Neural progenitor cell (in vitro differentiated cells): ENCODE measurements at regions not wholly inside any gene's neighbourhood (a gene's known extent, or its start where the extent isn't known, plus 50 kb on each side); places are given as distances from the start of the nearest gene placed in this dataset.
A peak's percentile ranks its signal among the peaks of the same experiment; 100 is the strongest.

Experiments used
- DNase-seq: peaks from one replicate; pipeline ENCODE4 v3.0.0-alpha.2; 2016; ENCODE audit warnings: low spot score
- H2AFZ ChIP-seq: fragments of 200-600 bp; sonication (generic); replicated peaks from 2 replicates; pipeline ENCODE4 v1.6.1; 2016; ENCODE audit warnings: antibody characterized with exemption
- H3F3A ChIP-seq: fragments of 200-600 bp; sonication (generic); 2 replicates; pipeline ENCODE4 v1.6.1; 2016; ENCODE audit warnings: antibody characterized with exemption, low read depth
- H3K27ac ChIP-seq: fragments of 200-600 bp; sonication (generic); 2 replicates; pipeline ENCODE4 v1.5.1; 2016; ENCODE audit warnings: mild to moderate bottlenecking
- H3K27me3 ChIP-seq: fragments of 200-600 bp; sonication (generic); 2 replicates; pipeline ENCODE4 v1.6.1; 2016; ENCODE audit warnings: mild to moderate bottlenecking, moderate library complexity
- H3K36me3 ChIP-seq: fragments of 200-600 bp; sonication (generic); 2 replicates; pipeline ENCODE4 v1.5.1; 2016
- H3K4me1 ChIP-seq: fragments of 200-600 bp; sonication (generic); 2 replicates; pipeline ENCODE4 v1.6.1; 2016; ENCODE audit warnings: mixed run types
- H3K4me2 ChIP-seq: fragments of 200-600 bp; sonication (generic); 2 replicates; pipeline ENCODE4 v1.6.1; 2016
- H3K4me3 ChIP-seq: fragments of 200-600 bp; sonication (generic); 2 replicates; pipeline ENCODE4 v1.5.1; 2016
- H3K79me2 ChIP-seq: fragments of 200-600 bp; sonication (generic); 2 replicates; pipeline ENCODE4 v1.6.1; 2016; ENCODE audit warnings: low read depth
- H3K9ac ChIP-seq: fragments of 200-600 bp; sonication (generic); 2 replicates; pipeline ENCODE4 v1.6.1; 2016
- H3K9me3 ChIP-seq: fragments of 200-600 bp; sonication (generic); 2 replicates; pipeline ENCODE4 v1.5.1; 2016; ENCODE audit warnings: low read depth
- H4K20me1 ChIP-seq: fragments of 200-600 bp; sonication (generic); 2 replicates; pipeline ENCODE4 v1.6.1; 2016; ENCODE audit warnings: low read depth
- H3K27ac Mint-ChIP-seq: 3 replicates; pipeline ENCODE4 v1.8.0; 2021; ENCODE audit warnings: mixed read lengths
- H3K27me3 Mint-ChIP-seq: 2 replicates; pipeline ENCODE4 v1.8.0; 2022; ENCODE audit warnings: low read depth, mild to moderate bottlenecking, inconsistent platforms, moderate library complexity, mixed read lengths; ENCODE audit not compliant: insufficient read depth
- H3K36me3 Mint-ChIP-seq: 3 replicates; pipeline ENCODE4 v1.8.0; 2021; ENCODE audit warnings: mixed read lengths
- H3K4me1 Mint-ChIP-seq: 3 replicates; pipeline ENCODE4 v1.8.0; 2021; ENCODE audit warnings: mixed read lengths
- H3K4me3 Mint-ChIP-seq: 3 replicates; pipeline ENCODE4 v1.8.0; 2021; ENCODE audit warnings: mild to moderate bottlenecking, moderate library complexity, mixed read lengths
- H3K9me3 Mint-ChIP-seq: 3 replicates; pipeline ENCODE4 v1.8.0; 2020; ENCODE audit warnings: mixed read lengths
- EZH2 ChIP-seq: fragments of 200-600 bp; sonication (generic); IDR thresholded peaks from 2 replicates; pipeline ENCODE4 v1.6.1; 2017; ENCODE audit warnings: antibody characterized with exemption, mild to moderate bottlenecking, moderate library complexity
- EZH2phosphoT487 ChIP-seq: fragments of 200-600 bp; sonication (generic); IDR thresholded peaks from 2 replicates; pipeline ENCODE4 v1.6.1; 2017; ENCODE audit warnings: antibody characterized with exemption
- TF ChIP-seq, protein P1 (sequence below): fragments of 200-600 bp; sonication (generic); IDR thresholded peaks from 2 replicates; pipeline ENCODE4 v1.5.1; 2017; ENCODE audit warnings: antibody characterized with exemption, mild to moderate bottlenecking

- peaks cover 4% of the 10 kb centered on the region for H3K27me3 Mint-ChIP-seq
- H3K36me3 Mint-ChIP-seq = no peaks in the 10 kb centered on the region
- DNase-seq = no peak
- no peaks in the 10 kb centered on the region for H3K4me1 Mint-ChIP-seq
- Histone ChIP-seq H3K79me2 (no peaks in the 10 kb centered on the region), H4K20me1 (no peaks in the 10 kb centered on the region), H3K27me3 (no peaks in the 10 kb centered on the region), H3K4me3 (no peak overlapping the region), H3K4me2 (no peak overlapping the region), H3K4me1 (no peaks in the 10 kb centered on the region), H3K27ac (no peak overlapping the region), H3F3A (no peaks in the 10 kb centered on the region), H3K9me3 (peaks cover 6% of the 10 kb centered on the region), H2AFZ (no peak overlapping the region), H3K36me3 (no peaks in the 10 kb centered on the region), H3K9ac (no peak overlapping the region)
- TF ChIP-seq EZH2 (no peak), EZH2phosphoT487 (no peak)
- TF ChIP-seq, protein P1, sequence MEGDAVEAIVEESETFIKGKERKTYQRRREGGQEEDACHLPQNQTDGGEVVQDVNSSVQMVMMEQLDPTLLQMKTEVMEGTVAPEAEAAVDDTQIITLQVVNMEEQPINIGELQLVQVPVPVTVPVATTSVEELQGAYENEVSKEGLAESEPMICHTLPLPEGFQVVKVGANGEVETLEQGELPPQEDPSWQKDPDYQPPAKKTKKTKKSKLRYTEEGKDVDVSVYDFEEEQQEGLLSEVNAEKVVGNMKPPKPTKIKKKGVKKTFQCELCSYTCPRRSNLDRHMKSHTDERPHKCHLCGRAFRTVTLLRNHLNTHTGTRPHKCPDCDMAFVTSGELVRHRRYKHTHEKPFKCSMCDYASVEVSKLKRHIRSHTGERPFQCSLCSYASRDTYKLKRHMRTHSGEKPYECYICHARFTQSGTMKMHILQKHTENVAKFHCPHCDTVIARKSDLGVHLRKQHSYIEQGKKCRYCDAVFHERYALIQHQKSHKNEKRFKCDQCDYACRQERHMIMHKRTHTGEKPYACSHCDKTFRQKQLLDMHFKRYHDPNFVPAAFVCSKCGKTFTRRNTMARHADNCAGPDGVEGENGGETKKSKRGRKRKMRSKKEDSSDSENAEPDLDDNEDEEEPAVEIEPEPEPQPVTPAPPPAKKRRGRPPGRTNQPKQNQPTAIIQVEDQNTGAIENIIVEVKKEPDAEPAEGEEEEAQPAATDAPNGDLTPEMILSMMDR = no peak
- H3K4me3 Mint-ChIP-seq = no peak overlapping the region
- no peak overlapping the region for H3K27ac Mint-ChIP-seq
- peaks cover 8% of the 10 kb centered on the region for H3K9me3 Mint-ChIP-seq
These were observed 50.2 kb upstream of the CCND2 start for GRCh38 chr12:4223273-4223845.

GRCh38 chr12:4221258-4221620 is 52.3 kb upstream of the CCND2 start:
- Histone ChIP-seq H3K4me1 (no peaks in the 10 kb centered on the region), H3K4me2 (no peak overlapping the region), H3K9me3 (peaks cover 6% of the 10 kb centered on the region), H4K20me1 (no peaks in the 10 kb centered on the region), H3K4me3 (no peak overlapping the region), H2AFZ (no peak overlapping the region), H3K36me3 (no peaks in the 10 kb centered on the region), H3F3A (no peaks in the 10 kb centered on the region), H3K79me2 (no peaks in the 10 kb centered on the region), H3K27ac (no peak overlapping the region), H3K9ac (no peak overlapping the region), H3K27me3 (no peaks in the 10 kb centered on the region)
- no peak for TF ChIP-seq EZH2phosphoT487
- TF ChIP-seq, protein P1 = no peak
- no peak for TF ChIP-seq EZH2
- Mint-ChIP-seq H3K36me3 (no peaks in the 10 kb centered on the region), H3K4me3 (no peak overlapping the region), H3K4me1 (no peaks in the 10 kb centered on the region), H3K27me3 (peaks cover 3% of the 10 kb centered on the region), H3K27ac (no peak overlapping the region), H3K9me3 (peaks cover 8% of the 10 kb centered on the region)
- DNase-seq = no peak

- H2AFZ ChIP-seq = peak overlapping the region; percentile 59
- Mint-ChIP-seq H3K27ac (no peak overlapping the region), H3K4me3 (no peak overlapping the region), H3K36me3 (no peaks in the 10 kb centered on the region), H3K9me3 (peaks cover 8% of the 10 kb centered on the region), H3K4me1 (no peaks in the 10 kb centered on the region), H3K27me3 (peaks cover 2% of the 10 kb centered on the region)
- H3K9ac ChIP-seq = no peak overlapping the region
- H3K9me3 ChIP-seq = peaks cover 6% of the 10 kb centered on the region
- no peaks in the 10 kb centered on the region for H3K27me3 ChIP-seq
- H4K20me1 ChIP-seq = no peaks in the 10 kb centered on the region
- no peak overlapping the region for H3K27ac ChIP-seq
- no peaks in the 10 kb centered on the region for H3K4me1 ChIP-seq
- H3K79me2 ChIP-seq = no peaks in the 10 kb centered on the region
- H3F3A ChIP-seq = no peaks in the 10 kb centered on the region
- no peaks in the 10 kb centered on the region for H3K36me3 ChIP-seq
- no peak overlapping the region for H3K4me2 ChIP-seq
- DNase-seq = no peak
- no peak overlapping the region for H3K4me3 ChIP-seq
- no peak for TF ChIP-seq EZH2phosphoT487
- no peak for TF ChIP-seq EZH2
- TF ChIP-seq, protein P1 = no peak
These were observed 52.9 kb upstream of the CCND2 start for GRCh38 chr12:4220536-4221257.
